HUDEP-2 (cell line): ENCODE measurements at regions not wholly inside any gene's neighbourhood (a gene's known extent, or its start where the extent isn't known, plus 50 kb on each side); places are given as distances from the start of the nearest gene placed in this dataset.
"Not testable (repeated sequence)": the region's sequence is repeated elsewhere in the genome, so short reads cannot be mapped to it uniquely, and the experiment has no call there.

ENCODE experiments used
- DNase-seq, 76 experiments: peaks; one replicate each; lab custom pipeline; 2025; ENCODE audit not compliant: unreplicated experiment in 76 of 76; lab: John Stamatoyannopoulos, UW

DNA sequence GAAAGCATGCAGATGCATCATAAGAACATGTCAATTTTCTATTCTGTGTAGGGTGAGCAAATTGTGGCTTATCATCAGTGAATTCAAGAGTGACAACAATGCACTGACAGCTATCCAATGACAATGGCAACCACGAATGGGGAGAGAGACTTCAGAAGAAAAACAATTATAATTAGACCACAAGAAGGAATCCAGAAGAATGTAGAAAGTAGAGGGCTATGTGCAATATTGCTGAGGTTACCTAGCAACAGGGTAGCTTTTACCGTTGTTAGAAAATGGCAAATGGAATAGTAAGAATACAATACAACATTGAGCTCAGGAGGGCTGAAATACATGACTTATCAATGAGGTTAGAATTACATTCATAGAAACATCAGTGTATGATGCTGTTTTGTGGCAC lies 71.1 kb upstream of the SESTD1 start:
- no peak for DNase-seq

DNA sequence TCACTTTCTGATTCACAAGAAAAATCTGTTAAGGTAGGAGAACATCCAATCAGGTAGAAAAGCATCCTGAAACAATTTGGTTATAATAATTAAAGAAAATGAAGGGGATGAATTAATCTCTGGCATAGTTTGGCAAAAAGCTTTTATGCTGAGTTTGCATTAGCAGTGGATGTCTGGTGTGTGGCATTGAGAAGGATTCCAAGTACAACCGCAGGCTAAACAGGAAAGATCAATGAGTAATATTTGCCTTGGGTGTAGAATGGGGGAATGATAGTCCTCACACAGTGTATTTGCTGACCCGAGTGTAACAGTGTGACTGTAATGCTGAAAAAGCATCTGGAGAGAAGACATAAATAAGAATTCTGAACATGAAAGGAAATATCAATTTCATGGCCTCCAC lies 68.3 kb upstream of the SESTD1 start:
- DNase-seq = no peak

GRCh38 chr2:179331061-179331460 lies 66.4 kb upstream of the SESTD1 start:
- DNase-seq = no peak

DNA sequence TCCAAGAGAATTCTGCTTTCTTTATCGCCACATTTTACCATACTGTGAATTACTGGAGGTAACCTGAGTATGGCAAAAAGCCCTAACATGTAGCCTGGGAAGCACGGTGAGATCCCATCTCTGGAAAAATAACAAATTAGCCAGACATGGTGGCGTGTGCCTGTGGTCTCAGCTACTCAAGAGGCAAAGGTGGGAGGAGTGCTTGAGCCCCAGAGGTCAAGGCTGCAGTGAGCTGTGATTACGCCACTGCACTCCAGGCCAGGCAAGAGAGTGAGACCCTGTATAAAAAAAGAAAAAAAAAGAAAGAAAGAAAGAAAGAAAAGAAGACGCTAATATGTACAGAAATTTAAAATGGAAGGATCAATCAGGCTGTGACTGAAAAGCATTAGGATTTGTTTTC lies 57.7 kb upstream of the SESTD1 start:
- no peak for DNase-seq

- not testable (repeated sequence) for DNase-seq
Measured at GRCh38 chr2:179321034-179321433, 56.4 kb upstream of the SESTD1 start.

GRCh38 chr2:179314729-179315128 lies 50.1 kb upstream of the SESTD1 start:
- DNase-seq = not testable (repeated sequence)
